Right lung (tissue), 2 donors: ENCODE measurements at regions not wholly inside any gene's neighbourhood (a gene's known extent, or its start where the extent isn't known, plus 50 kb on each side); places are given as distances from the start of the nearest gene placed in this dataset.
A peak's percentile ranks its signal among the peaks of the same experiment; 100 is the strongest.

Source experiments
- DNase-seq, 2 donors: peaks; one replicate each; pipeline ENCODE4 v3.0.0-alpha.2; 2013

GRCh38 chr7:81529785-81530184 lies 240.1 kb downstream of the HGF start:
- DNase-seq, result no peak

GRCh38 chr7:81527651-81528050 lies 242.2 kb downstream of the HGF start:
- no peak for DNase-seq

- no peak for DNase-seq
Observed at GRCh38 chr7:81526971-81527370, 242.9 kb downstream of the HGF start.

- no peak for DNase-seq
Observed at GRCh38 chr7:81525841-81526240, 244.0 kb downstream of the HGF start.

GRCh38 chr7:81519886-81520285 lies 250.0 kb downstream of the HGF start:
- DNase-seq, result no peak

GRCh38 chr7:81516898-81517297 lies 252.9 kb downstream of the HGF start:
- DNase-seq, result no peak

GRCh38 chr7:81515009-81515408 lies 254.8 kb downstream of the HGF start:
- DNase-seq, result no peak

GRCh38 chr7:81514546-81514945 lies 255.3 kb downstream of the HGF start:
- DNase-seq, result no peak

GRCh38 chr7:81510122-81510521 lies 259.7 kb downstream of the HGF start:
- no peak for DNase-seq

- no peak for DNase-seq
Observed at GRCh38 chr7:81507221-81507620, 262.6 kb downstream of the HGF start.

GRCh38 chr7:81506609-81507008 lies 263.2 kb downstream of the HGF start:
- no peak for DNase-seq

- no peak for DNase-seq
Observed at GRCh38 chr7:81503771-81504170, 266.1 kb downstream of the HGF start.

- no peak for DNase-seq
Observed at GRCh38 chr7:81503336-81503735, 266.5 kb downstream of the HGF start.

GRCh38 chr7:81501220-81501619 lies 268.6 kb downstream of the HGF start:
- peak in 1 of 2 donors; percentile 42 for DNase-seq

GRCh38 chr7:81500631-81501030 lies 269.2 kb downstream of the HGF start:
- no peak for DNase-seq

GRCh38 chr7:81499262-81500116 lies 270.4 kb downstream of the HGF start:
- peak; percentile 53 to 74 for DNase-seq

- no peak for DNase-seq
Observed at GRCh38 chr7:81498176-81498575, 271.7 kb downstream of the HGF start.

- no peak for DNase-seq
Observed at GRCh38 chr7:81492910-81493309, 276.9 kb downstream of the HGF start.

- DNase-seq, result no peak
Observed at GRCh38 chr7:81492240-81492639, 277.6 kb downstream of the HGF start.

- DNase-seq, result no peak
Observed at GRCh38 chr7:81491573-81491972, 278.3 kb downstream of the HGF start.

GRCh38 chr7:81488210-81488609 lies 281.6 kb downstream of the HGF start:
- no peak for DNase-seq

GRCh38 chr7:81487516-81487915 lies 282.3 kb downstream of the HGF start:
- DNase-seq, result no peak

- DNase-seq, result peak in 1 of 2 donors; percentile 42
Observed at GRCh38 chr7:81484261-81484660, 285.6 kb downstream of the HGF start.

- no peak for DNase-seq
Observed at GRCh38 chr7:81482600-81483186, 287.2 kb downstream of the HGF start.
